HuH-7.5 (cell line): ENCODE measurements at regions not wholly inside any gene's neighbourhood (a gene's known extent, or its start where the extent isn't known, plus 50 kb on each side); places are given as distances from the start of the nearest gene placed in this dataset.
"Not testable (repeated sequence)": the region's sequence is repeated elsewhere in the genome, so short reads cannot be mapped to it uniquely, and the experiment has no call there.

Source experiments
- DNase-seq: peaks from one replicate; pipeline ENCODE4 v3.0.0; 2011; ENCODE audit warnings: low spot score

DNA sequence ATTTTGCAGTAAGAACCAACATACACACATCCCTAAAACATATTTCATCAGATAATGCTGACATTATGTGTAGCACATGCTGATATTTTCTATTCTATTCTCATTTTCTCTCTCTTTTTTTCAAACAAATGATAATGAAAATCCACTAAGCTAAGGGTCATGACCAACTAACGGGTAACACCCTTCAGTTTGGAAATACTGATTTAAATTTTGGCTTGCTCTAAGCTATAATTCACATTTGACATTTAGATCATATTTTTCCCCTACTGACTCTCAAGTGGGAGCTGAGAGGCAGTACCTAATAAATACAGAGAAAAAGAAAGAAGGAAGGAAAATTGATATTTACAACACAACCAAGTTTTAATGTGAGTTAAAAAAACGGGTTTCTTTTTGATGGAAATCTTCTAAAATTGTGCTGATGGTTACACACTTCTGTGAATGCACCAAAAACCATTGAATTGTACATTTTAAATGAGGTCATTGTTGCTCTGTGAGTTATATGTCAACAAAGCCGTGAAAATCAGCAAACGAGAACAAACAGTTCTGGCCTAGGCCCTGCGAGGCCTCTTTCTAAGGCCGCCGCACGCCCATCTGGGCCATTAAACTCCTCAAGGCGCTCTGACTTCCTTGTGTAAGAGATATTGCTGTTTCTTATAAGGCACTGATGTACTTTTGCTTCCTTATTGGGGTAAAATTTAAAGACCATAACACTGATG is 124.2 kb downstream of the GALR1 start:
- DNase-seq: no peak

DNA sequence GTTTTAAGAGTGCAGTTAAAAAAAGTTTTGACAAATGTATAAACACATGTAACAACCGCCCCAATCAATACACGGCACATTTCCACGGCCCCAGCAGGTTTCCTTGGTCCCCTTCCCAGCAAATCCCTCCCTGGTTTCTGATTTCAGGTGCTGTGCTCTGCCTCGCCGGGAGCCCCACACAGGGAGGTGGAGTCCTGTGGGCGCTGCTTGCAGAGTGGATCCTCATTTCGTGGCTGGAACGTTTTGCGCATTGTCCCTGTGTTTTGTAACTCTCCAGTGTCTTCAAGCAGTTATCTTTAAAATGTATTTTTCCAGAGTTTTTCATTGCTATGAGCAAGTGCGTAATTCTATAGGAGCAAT is 124.8 kb downstream of the GALR1 start:
- no peak for DNase-seq

DNA sequence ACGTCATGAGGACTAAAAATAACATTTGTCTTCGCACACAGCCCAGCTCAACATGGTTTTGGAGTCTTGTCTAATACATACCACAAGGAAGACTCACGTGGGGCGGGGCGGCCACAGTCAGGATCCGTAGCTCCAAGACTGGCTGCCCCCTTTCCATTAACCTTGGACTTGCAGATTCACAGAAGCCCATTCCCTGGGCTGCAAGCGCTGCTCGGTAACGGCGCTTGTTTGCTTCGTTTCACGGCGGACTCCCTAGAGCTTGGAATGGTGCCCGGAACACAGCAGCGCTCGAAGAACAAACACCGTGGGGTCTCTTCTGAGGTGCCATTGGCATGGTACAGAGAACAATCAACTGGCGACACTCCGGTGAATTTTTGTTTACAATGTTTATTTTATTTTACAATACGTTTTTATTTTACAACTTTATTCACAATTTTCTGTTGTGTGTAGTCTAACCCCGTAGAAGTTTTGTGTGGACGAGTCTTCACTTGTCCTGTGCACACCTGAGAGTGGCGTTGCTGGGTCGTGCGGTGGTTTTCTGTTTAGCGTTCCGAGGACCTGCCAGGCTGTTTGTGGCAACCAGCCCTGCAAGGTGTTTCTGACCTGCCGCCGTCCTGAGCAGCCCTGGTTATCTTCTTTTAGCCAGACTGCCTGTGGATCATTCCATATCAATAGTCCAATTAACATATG is 126.5 kb downstream of the GALR1 start:
- no peak for DNase-seq

DNA sequence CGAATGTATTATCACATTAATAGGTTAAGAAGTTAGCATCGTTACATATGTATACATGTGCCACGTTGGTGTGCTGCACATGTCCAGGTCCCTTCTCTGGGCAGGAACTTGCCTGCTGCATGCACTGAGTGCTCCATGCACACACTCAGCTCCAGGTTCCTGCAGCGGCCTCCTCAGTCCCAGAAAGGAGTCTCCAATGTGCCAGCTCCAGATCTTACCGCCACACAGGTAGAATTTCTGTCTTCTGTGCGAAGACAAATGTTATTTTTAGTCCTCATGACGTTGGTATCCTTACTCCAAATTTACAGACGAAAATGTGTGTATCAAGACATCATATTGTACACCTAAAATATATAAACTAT is 127.1 kb downstream of the GALR1 start:
- no peak for DNase-seq

DNA sequence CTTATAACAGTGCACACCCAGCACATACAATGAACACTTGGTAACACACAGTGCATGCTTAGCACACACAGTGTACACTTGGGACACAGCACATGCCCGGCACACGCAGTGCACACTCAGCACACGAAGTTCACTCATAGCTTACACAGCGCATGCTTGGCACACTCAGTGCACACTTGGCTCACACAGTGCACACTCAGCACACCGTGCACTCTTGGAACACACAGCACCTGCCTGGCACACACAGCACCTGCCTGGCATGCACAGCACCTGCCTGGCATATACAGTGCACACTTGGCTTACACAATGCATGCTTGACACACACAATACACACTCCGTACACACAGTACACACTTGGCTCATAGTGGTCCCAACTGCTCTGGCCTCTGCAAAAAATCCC is 128.2 kb downstream of the GALR1 start:
- no peak for DNase-seq

GRCh38 chr18:77379976-77380509 is 130.4 kb downstream of the GALR1 start:
- DNase-seq: no peak

DNA sequence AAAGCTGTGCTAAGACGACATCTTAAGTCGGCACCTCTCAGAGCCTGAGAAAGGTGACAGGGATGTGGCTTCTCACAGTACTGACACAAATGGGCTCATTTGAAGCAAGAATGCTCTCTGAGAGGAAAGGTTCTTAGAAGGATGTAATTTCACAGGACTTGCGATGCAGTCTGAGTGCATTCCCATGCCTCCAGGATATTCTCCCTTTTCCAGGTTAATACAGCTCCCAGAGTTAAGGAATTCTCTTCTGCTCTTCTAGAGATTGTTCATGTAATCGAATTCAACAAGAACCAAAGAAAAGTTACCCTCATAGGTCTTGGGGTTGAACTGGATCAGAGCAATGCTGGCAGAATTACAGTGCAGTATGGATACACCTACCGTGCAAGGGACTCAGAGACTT is 131.0 kb downstream of the GALR1 start:
- no peak for DNase-seq

- no peak for DNase-seq
Observed at GRCh38 chr18:77392321-77392720, 142.7 kb downstream of the GALR1 start.

DNA sequence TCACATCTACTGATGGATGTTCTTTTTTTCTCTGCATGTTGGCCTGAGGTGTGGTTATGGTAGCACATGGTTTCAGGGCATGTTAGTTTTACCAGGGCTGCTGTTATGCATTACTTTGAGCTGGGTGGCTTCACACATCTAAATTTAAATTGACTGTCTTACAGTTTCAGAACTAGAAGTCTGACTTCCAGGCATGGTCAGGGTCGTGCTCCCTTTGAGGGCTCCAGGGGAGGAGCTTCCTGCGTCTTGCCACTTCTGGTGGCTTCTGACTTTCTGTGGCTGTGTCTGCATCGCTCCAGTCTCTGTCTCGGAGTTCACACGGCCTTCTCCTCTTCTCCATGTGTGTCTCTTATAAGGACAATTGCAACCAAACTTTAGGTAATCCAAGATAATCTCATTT is 143.9 kb downstream of the GALR1 start:
- DNase-seq: no peak

DNA sequence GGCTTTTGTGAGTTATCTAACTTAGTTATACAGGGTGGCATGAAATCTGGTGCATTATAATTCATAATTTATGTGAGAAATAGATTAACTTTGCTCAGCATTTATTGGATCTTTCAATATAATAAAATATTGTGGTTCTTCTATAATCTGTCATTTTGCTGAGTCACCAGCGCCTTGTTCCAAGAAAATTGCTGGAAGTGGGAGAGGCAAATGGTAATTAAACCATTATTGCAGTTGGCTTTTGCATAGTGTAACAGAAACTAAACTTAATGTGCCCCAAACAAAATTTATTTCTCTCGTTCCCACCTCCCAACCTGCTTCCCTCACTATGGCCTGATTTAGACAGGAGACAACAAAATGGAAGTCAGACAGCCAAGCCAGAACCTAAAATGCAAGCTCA is 146.3 kb downstream of the GALR1 start:
- DNase-seq: no peak

DNA sequence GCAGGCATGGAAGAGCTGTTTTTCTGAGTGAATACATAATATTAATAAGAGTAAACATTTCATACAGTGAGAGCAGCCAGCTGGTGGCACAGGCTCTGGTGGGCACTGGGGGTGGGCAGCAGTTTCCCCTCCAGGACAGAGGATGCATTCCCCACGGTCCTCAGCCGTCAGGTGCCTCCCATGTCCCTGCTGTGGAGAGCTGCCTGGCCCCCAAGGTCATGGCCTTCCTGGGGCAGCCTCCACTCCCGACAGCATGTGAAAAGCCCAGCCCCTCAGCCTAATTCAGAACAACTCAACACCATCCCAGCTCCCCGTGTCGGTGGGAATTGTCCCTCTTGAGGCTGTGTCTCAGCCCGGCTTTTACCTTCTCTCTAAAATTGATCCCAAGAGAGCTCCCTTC is 147.4 kb downstream of the GALR1 start:
- no peak for DNase-seq

DNA sequence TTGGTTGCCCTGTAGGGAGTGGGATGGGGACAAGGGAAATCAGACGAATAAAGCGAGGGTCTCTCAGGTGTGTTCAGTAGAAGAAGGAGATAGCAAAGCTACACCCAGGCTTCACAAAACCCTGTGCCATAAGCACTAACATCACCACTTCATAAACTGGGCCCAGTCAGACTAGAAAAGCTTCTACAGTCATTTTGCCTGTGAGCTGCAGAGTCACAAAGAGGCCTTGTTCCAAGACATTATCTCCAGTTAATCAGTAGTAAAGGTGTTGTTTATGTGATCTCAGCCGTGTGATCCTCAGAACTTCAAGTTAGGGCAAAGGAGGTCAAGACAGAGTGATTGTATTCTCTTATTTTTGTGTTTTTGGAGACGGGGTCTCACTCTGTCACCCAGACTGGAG is 148.0 kb downstream of the GALR1 start:
- no peak for DNase-seq

- DNase-seq: no peak
Observed at GRCh38 chr18:77400561-77400960, 150.9 kb downstream of the GALR1 start.

DNA sequence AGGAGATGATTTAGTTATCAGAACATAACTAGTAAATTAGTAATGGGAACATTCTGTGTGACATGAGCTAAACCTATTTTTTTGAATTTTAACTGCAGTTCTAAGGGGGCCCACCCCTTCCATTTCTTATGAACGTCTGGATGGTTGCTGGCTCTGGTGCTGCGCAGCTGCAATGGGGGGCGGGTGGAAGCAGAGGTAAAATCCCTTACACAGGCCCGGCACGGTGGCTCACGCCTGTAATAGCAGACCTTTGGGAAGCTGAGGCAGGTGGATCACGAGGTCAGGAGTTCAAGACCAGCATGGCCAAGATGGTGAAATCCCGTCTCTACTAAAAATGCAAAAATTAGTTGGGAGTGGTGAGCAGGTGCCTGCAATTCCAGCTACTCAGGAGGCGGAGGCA is 151.5 kb downstream of the GALR1 start:
- no peak for DNase-seq

DNA sequence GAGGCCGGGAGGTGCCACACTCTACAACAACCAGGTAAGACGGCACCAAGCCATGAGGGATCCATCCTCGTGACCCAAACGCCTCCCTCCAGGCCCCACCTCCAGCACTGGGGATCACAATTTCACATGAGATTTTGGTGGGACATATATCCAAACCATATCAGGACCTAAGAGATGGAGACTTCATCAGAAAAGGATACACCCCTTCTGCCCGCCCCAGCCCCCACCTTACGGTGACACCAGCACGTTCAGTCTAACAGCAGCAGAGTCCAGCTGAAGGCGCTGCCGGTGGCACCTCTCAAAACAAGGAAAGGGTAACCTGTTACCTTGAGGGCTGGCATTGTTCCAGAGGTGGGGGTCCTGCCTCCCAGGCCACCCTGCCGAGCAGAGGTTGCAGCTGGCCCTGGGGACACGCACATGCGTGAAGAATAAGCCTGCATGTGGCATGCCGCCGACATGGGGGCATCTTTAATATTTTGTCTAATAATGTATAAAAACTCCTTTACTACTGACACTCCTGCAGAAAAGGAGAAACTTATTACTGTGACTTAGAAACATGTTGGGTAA is 154.4 kb downstream of the GALR1 start:
- no peak for DNase-seq

DNA sequence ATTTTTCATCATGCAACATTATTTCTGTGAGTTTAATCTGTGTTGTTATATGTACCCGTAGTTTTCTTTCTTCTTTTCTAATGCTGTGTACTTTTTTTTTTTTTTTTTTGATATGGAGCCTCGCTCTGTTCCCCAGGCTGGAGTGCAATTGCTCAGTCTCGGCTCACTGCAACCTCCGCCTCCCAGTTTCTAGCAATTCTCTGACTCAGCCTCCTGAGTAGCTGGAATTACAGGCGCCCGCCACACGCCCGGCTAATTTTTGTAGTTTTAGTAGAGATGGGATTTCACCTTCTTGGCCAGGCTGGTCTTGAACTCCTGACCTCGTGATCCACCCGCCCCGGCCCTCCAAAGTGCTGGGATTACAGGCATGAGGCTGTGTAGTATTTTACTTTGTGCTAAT is 155.4 kb downstream of the GALR1 start:
- no peak for DNase-seq

DNA sequence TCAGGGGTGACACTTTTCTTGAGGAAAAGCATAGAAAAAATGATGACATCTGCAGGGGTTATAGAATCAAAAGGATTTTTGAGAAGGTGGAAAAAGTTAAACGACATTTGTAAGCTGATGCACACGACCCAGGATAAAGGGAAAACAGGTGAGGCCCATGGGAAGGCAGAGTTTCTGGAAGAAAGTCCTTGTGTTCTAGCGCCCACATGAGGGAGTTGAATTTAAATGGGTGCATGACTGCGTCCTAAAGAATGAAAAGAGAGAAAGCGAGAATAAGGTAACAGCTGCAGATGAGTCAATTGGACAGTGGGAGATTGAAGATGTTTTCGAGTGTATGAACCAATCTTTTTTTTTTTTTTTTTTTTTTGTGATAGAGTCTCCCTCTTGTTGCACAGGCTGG is 158.1 kb downstream of the GALR1 start:
- no peak for DNase-seq

GRCh38 chr18:77421546-77421945 is 171.9 kb downstream of the GALR1 start:
- not testable (repeated sequence) for DNase-seq

DNA sequence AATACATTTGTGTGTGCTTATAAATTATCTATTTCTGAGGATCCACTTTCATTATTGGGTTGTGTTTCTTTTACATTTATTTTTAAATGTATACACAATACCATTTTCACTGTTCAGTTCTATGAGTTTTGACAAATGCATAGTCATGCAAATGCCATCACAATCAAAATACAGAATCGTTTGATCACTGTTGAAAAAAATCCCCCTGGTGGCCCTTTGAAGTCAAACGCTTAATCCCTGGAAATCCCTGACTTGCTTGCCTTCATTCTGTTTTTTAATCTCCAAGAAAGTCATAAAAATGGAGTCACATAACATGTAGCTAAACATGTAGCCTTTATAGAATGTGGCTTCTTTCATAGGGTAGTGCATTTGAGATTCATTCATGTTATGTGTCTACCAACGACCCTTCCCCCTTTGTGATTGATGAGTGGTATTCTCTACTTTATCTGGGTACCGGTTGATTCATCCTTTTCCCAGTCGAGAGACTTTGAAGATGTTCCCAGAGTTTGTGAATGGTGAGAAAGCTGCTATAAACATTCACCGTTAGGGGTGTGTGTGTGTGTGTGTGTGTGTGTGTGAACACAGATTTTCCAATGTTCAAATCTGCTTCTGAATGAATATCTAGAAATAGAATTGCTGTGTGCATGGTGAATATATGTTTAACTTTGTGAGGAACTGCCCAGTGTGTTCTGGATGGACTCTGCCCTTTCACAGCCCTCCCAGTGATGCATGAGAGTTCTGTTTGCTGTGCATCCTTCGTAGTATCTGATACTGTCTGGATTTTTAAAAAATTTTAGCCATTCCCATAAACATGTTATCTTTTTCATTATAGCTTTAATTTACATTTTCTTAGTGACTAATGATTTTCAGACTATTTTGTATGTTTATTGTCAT is 173.6 kb downstream of the GALR1 start:
- no peak for DNase-seq

DNA sequence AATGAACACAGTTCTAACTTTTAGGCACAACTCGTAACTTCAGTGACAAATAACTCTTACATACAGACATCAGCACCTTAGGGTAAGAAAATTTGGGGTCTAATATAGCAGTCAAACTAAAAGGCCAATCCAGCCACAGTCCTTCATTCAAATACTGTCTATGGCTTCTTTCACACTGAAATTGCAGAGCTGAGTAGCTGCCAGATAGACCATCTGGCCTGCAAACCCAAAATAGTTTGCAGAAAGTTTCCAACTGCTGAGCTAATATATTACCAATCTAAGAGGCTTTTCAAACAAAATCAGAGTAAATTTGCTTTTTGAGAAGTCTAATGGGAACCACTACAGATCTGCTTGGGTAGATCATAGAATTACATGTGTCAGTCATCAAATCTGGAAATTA is 183.4 kb downstream of the GALR1 start:
- DNase-seq: no peak

GRCh38 chr18:77439888-77440287 is 190.2 kb downstream of the GALR1 start:
- DNase-seq: no peak

GRCh38 chr18:77442393-77442792 is 192.7 kb downstream of the GALR1 start:
- DNase-seq: no peak

DNA sequence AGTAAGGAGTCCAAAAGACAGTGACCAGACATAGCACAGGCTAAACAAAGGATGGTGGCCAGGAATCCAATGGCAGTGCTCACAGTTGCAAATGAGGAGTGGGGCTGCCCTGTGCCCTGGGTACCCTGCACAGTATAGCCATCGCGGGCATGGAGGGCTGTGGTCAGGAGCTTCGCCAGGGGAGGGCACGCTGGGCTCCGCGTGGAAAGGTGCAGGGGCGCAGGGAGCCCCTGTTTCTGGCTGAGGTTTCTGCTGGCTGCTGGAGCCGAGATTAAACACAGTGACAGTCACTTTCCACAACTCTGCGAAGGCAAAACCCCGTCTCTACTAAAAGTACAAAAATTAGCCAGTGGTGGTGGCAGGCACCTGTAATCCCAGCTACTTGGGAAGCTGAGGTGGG is 194.7 kb downstream of the GALR1 start:
- DNase-seq: no peak
